Suprapubic skin (tissue), 4 donors: ENCODE measurements at regions not wholly inside any gene's neighbourhood (a gene's known extent, or its start where the extent isn't known, plus 50 kb on each side); places are given as distances from the start of the nearest gene placed in this dataset.

Experiments
- CTCF ChIP-seq, 2 donors: fragments of 200-600 bp in 1 of 2; fragments of 450-650 bp in 1 of 2; sonication (generic) in 1 of 2; IDR thresholded peaks; one replicate each; pipeline ENCODE4 v1.5.1; 2016 to 2019; ENCODE audit warnings: antibody characterized with exemption in 2 of 2, mild to moderate bottlenecking in 1 of 2, moderate library complexity in 1 of 2
- POLR2A ChIP-seq, 2 donors: fragments of 450-650 bp; IDR thresholded peaks; one replicate each; pipeline ENCODE4 v1.6.1; 2017; ENCODE audit warnings: antibody characterized with exemption in 2 of 2, mild to moderate bottlenecking in 2 of 2, moderate library complexity in 2 of 2
- POLR2AphosphoS5 ChIP-seq, 3 donors: sonication (generic); formaldehyde crosslinking; IDR thresholded peaks; one replicate each; pipeline ENCODE4 v1.6.1; 2017; ENCODE audit warnings: antibody characterized with exemption in 3 of 3

DNA sequence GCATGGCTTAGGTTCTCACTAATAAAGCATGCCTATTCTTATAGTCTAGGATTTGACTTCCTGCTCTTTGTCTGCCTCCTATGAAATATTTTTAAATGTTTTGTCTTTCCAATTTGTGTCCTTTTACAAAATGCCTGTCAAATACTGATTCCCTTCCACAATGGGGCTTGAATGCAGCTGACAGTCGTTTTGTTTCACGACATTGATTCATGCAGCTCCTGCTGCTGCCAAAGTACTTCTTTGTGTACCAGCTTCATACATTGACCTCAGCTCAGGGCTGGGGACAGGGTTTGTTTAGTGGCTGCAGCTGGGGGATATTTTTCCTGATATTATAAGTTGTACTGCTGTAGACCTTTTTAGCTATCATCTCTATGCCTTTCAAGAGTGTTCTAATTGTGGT lies 371.9 kb upstream of the CHRM2 start:
- no peak for TF ChIP-seq CTCF (IDR thresholded peaks at IDR 0.05)
- TF ChIP-seq POLR2A (IDR thresholded peaks at IDR 0.05), result no peak
- no peak for TF ChIP-seq POLR2AphosphoS5 (IDR thresholded peaks at IDR 0.05)
